Tibial nerve (tissue), 4 donors: ENCODE measurements at regions not wholly inside any gene's neighbourhood (a gene's known extent, or its start where the extent isn't known, plus 50 kb on each side); places are given as distances from the start of the nearest gene placed in this dataset.

Experiments
- DNase-seq, 2 donors: peaks; one replicate each; pipeline ENCODE4 v3.0.0-alpha.2; 2019; ENCODE audit warnings: low spot score in 2 of 2
- H3K27ac ChIP-seq, 4 donors: fragments of 200-600 bp; sonication (generic) in 3 of 4; one replicate each; pipeline ENCODE4 v1.5.1; 2017 to 2019; ENCODE audit warnings: mild to moderate bottlenecking in 1 of 4
- H3K27me3 ChIP-seq, 2 donors: fragments of 200-600 bp; sonication (generic) in 1 of 2; one replicate each; pipeline versions ENCODE4 v1.5.1 to v1.6.0; 2017 to 2019
- H3K36me3 ChIP-seq, 3 donors: fragments of 200-600 bp; sonication (generic); one replicate each; pipeline ENCODE4 v1.5.1; 2018 to 2019
- H3K4me1 ChIP-seq, 4 donors: fragments of 200-600 bp; sonication (generic) in 3 of 4; one replicate each; pipeline ENCODE4 v1.5.1; 2017 to 2019
- H3K4me3 ChIP-seq, 4 donors: fragments of 200-600 bp; sonication (generic) in 3 of 4; one replicate each; pipeline ENCODE4 v1.5.1; 2017 to 2019; ENCODE audit warnings: mild to moderate bottlenecking in 1 of 4, moderate library complexity in 1 of 4
- H3K9me3 ChIP-seq, 4 donors: fragments of 200-600 bp; sonication (generic) in 3 of 4; one replicate each; pipeline ENCODE4 v1.5.1; 2017 to 2019
- EP300 ChIP-seq, 2 donors: sonication (generic); formaldehyde crosslinking; IDR thresholded peaks; one replicate each; pipeline ENCODE4 v1.6.1; 2017; ENCODE audit warnings: antibody characterized with exemption in 2 of 2, mild to moderate bottlenecking in 1 of 2
- POLR2A ChIP-seq, 2 donors: fragments of 450-650 bp; IDR thresholded peaks; one replicate each; pipeline ENCODE4 v1.6.1; 2017; ENCODE audit warnings: antibody characterized with exemption in 2 of 2, mild to moderate bottlenecking in 2 of 2, moderate library complexity in 2 of 2
- WGBS, 2 donors: methylation state at CpG; one replicate each; pipeline ENCODE4 v1.1.5; 2018; 5-methylcytosine and 5-hydroxymethylcytosine counted together
- TF ChIP-seq, protein P1 (sequence below), 5 experiments: fragments of 200-600 bp in 3 of 5; fragments of 450-650 bp in 2 of 5; sonication (generic) in 3 of 5; IDR thresholded peaks; one replicate each; pipeline ENCODE4 v1.5.1; 2016 to 2019; ENCODE audit warnings: antibody characterized with exemption in 5 of 5, mild to moderate bottlenecking in 3 of 5, moderate library complexity in 2 of 5

GRCh38 chr10:20648263-20648874 is 248.7 kb downstream of the NEBL start:
- Histone ChIP-seq H3K4me1 (peaks cover 0 to 11% (median 0%) of the 10 kb centered on the region in 4 donors), H3K4me3 (no peak overlapping the region), H3K27me3 (no peaks in the 10 kb centered on the region), H3K9me3 (no peaks in the 10 kb centered on the region), H3K27ac (no peak overlapping the region), H3K36me3 (no peaks in the 10 kb centered on the region)
- TF ChIP-seq POLR2A (IDR thresholded peaks at IDR 0.05) (no peak), EP300 (IDR thresholded peaks at IDR 0.05) (no peak)
- TF ChIP-seq, protein P1, sequence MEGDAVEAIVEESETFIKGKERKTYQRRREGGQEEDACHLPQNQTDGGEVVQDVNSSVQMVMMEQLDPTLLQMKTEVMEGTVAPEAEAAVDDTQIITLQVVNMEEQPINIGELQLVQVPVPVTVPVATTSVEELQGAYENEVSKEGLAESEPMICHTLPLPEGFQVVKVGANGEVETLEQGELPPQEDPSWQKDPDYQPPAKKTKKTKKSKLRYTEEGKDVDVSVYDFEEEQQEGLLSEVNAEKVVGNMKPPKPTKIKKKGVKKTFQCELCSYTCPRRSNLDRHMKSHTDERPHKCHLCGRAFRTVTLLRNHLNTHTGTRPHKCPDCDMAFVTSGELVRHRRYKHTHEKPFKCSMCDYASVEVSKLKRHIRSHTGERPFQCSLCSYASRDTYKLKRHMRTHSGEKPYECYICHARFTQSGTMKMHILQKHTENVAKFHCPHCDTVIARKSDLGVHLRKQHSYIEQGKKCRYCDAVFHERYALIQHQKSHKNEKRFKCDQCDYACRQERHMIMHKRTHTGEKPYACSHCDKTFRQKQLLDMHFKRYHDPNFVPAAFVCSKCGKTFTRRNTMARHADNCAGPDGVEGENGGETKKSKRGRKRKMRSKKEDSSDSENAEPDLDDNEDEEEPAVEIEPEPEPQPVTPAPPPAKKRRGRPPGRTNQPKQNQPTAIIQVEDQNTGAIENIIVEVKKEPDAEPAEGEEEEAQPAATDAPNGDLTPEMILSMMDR (IDR thresholded peaks at IDR 0.05): no peak
- WGBS, 2 donors: 54 to 66% methylated on average over 2 of the region's 2 CpGs
- no peak for DNase-seq

DNA sequence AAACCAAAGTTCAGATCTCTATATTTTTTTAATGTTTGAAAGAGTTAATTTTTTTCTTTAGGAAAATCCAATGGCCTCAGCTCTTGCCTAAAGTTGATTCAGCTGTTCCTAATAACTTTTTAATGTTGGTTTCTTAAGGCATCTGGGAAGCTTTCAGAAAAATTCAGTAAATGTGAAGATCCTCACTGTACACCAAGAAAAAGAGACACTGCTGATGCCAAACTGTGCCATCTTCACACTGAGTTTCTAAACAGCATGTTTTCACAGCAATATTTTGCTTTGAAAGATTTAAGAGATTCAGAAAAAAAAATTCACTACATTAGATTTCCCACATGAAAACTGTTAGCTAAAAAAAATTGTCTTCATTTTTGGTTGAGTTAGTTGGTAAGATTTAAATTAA is 249.4 kb downstream of the NEBL start:
- Histone ChIP-seq H3K4me1 (peaks cover 0 to 11% (median 0%) of the 10 kb centered on the region in 4 donors), H3K36me3 (no peaks in the 10 kb centered on the region), H3K9me3 (no peaks in the 10 kb centered on the region), H3K27ac (no peak overlapping the region), H3K4me3 (no peak overlapping the region), H3K27me3 (no peaks in the 10 kb centered on the region)
- TF ChIP-seq POLR2A (IDR thresholded peaks at IDR 0.05) (no peak), EP300 (IDR thresholded peaks at IDR 0.05) (no peak)
- TF ChIP-seq, protein P1 (IDR thresholded peaks at IDR 0.05): no peak
- DNase-seq: no peak

GRCh38 chr10:20644421-20644820 is 252.7 kb downstream of the NEBL start:
- WGBS, 2 donors: 66 to 69% methylated on average over 8 of the region's 8 CpGs

DNA sequence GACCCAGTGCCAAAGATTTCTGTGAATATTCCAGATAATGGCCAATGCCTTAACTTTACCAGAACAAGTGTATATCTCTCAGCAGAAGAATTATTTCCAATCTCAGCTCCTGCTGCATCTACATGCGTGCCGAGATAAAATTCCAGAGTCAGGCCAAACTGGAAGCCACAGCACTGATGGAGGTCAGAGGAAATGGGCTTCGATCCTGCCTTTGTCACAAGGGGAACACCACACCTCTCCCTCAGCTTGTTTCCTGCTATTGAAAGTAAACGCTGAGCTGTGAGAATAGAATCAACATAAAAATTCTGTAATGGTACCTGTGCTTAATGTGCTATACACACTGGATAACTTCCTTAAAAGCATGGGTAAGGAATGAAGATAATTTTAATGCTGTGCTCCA is 255.5 kb downstream of the NEBL start:
- no peaks in the 10 kb centered on the region for H3K4me1 ChIP-seq
- no peak overlapping the region for H3K4me3 ChIP-seq
- no peaks in the 10 kb centered on the region for H3K9me3 ChIP-seq
- no peak for DNase-seq
- no peaks in the 10 kb centered on the region for H3K36me3 ChIP-seq
- TF ChIP-seq EP300 (IDR thresholded peaks at IDR 0.05): no peak
- TF ChIP-seq POLR2A (IDR thresholded peaks at IDR 0.05): no peak
- TF ChIP-seq, protein P1 (IDR thresholded peaks at IDR 0.05): no peak
- H3K27me3 ChIP-seq: no peaks in the 10 kb centered on the region
- no peak overlapping the region for H3K27ac ChIP-seq
- WGBS, 2 donors: 69 to 86% methylated on average over 4 of the region's 4 CpGs

More at GRCh38 chr10:20644421-20644820, 252.7 kb downstream of the NEBL start:
- H3K36me3 ChIP-seq: no peaks in the 10 kb centered on the region
- TF ChIP-seq, protein P1 (IDR thresholded peaks at IDR 0.05): no peak
- no peaks in the 10 kb centered on the region for H3K9me3 ChIP-seq
- no peaks in the 10 kb centered on the region for H3K27me3 ChIP-seq
- H3K4me1 ChIP-seq: peaks cover 0 to 11% (median 0%) of the 10 kb centered on the region in 4 donors
- no peak overlapping the region for H3K27ac ChIP-seq
- no peak for DNase-seq
- H3K4me3 ChIP-seq: no peak overlapping the region

GRCh38 chr10:20635570-20635969 is 261.5 kb downstream of the NEBL start:
- TF ChIP-seq, protein P1 (IDR thresholded peaks at IDR 0.05): no peak
- TF ChIP-seq POLR2A (IDR thresholded peaks at IDR 0.05): no peak
- no peak for TF ChIP-seq EP300 (IDR thresholded peaks at IDR 0.05)
- Histone ChIP-seq H3K4me1 (no peaks in the 10 kb centered on the region), H3K9me3 (no peaks in the 10 kb centered on the region)

More at GRCh38 chr10:20635570-20635969, 261.5 kb downstream of the NEBL start:
- DNase-seq: no peak
- Histone ChIP-seq H3K4me3 (no peak overlapping the region), H3K27me3 (no peaks in the 10 kb centered on the region), H3K36me3 (no peaks in the 10 kb centered on the region), H3K27ac (no peak overlapping the region)
